ENCODE measurements at regions not wholly inside any gene's neighbourhood (a gene's known extent, or its start where the extent isn't known, plus 50 kb on each side); places are given as distances from the start of the nearest gene placed in this dataset.

DNA sequence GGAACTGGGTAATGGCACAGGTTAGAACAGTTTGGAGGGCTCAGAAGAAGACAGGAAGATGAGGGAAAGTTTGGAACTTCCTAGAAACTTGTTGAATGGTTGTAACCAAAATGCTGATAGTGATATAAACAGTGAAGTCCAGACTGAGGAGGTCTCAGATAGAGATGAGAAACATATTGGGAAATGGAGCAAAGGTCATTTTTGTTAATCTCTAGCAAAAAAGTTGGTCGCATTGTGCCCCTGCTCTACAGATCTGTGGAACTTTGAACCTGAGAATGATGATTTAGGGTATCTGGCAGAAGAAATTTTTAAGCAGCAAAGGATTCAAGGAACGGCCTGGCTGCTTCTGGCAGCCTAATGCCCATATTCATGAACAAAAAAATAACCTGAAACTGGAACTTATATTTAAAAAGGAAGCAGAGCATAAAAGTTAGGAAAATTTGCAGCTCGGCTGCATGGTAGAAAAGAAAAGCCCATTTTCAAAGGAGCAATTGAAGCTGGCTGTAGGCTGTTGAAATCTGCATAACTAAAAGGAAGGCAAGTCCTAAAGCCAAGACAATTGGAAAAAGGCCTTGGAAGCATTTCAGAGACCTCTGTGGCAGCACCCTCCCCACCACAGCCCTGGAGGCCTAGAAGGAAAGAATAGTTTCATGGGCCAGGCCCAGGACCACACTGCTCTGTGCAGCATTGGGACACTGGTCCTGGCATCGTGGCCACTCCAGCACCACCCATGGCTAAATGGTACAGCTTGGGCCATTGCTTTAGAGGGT, 182.6 kb upstream of the CD96 start:
- Histone ChIP-seq H3K18ac (ENCODE audit: insufficient read length, low read depth, low read length) (no peak overlapping the region), H3K4ac (ENCODE audit: low read depth, low read length) (no peak overlapping the region), H3K4me2 (ENCODE audit: insufficient read depth, insufficient read length, low read length) (no peak overlapping the region), H4K5ac (ENCODE audit: insufficient read length, low read depth, low read length) (no peak overlapping the region), H3K56ac (ENCODE audit: insufficient read length, low read depth, low read length) (no peak overlapping the region), H3T11ph (ENCODE audit: low read length) (no peak overlapping the region), H3K79me1 (ENCODE audit: insufficient read depth, low read depth, low read length, poor library complexity, severe bottlenecking) (no peaks in the 10 kb centered on the region), H3K4me1 (ENCODE audit: insufficient read depth, low read length) (peaks cover 2% of the 10 kb centered on the region; the same call in 1 of the 2 replicates), H4K8ac (replicated peaks; ENCODE audit: insufficient read length, low read depth, low read length) (no peak overlapping the region), H2BK5ac (ENCODE audit: insufficient read length, low read length) (no peak overlapping the region), H3K14ac (ENCODE audit: insufficient read depth, low read length) (no peak overlapping the region), H3K27me3 (ENCODE audit: insufficient read depth, low read length) (no peaks in the 10 kb centered on the region), H2BK12ac (ENCODE audit: insufficient read length, low read depth, low read length) (no peak overlapping the region), H2BK15ac (ENCODE audit: low read depth, low read length) (no peak overlapping the region), H2BK20ac (ENCODE audit: low read depth, low read length, poor library complexity, severe bottlenecking) (no peak overlapping the region), H3K23ac (ENCODE audit: insufficient read length, low read depth, low read length) (no peak overlapping the region), H4K20me1 (ENCODE audit: control insufficient read depth, insufficient read depth, insufficient read length) (no peaks in the 10 kb centered on the region), H3K79me2 (ENCODE audit: insufficient read depth, low read length) (no peaks in the 10 kb centered on the region), H2AK5ac (ENCODE audit: insufficient read length, low read length) (no peak overlapping the region), H3K9me3 (ENCODE audit: control insufficient read depth, low read depth, low read length) (no peaks in the 10 kb centered on the region), H2BK120ac (ENCODE audit: low read depth, low read length, poor library complexity, severe bottlenecking) (no peak overlapping the region), H3K9ac (ENCODE audit: extremely low read depth, insufficient read length, low read length) (no peak overlapping the region), H3K23me2 (ENCODE audit: insufficient read length, low read depth, low read length, poor library complexity, severe bottlenecking) (no peaks in the 10 kb centered on the region), H3K27ac (ENCODE audit: insufficient read length, low read depth, low read length) (no peak overlapping the region), H4K91ac (ENCODE audit: insufficient read length, low read depth, low read length) (no peak overlapping the region), H2AFZ (ENCODE audit: low read length) (no peak overlapping the region)
- no CpG with 5 or more reads among the region's 4 CpGs for WGBS (ENCODE audit: extremely low coverage, insufficient read length, low lambda C conversion rate)
- TF ChIP-seq, protein P1, sequence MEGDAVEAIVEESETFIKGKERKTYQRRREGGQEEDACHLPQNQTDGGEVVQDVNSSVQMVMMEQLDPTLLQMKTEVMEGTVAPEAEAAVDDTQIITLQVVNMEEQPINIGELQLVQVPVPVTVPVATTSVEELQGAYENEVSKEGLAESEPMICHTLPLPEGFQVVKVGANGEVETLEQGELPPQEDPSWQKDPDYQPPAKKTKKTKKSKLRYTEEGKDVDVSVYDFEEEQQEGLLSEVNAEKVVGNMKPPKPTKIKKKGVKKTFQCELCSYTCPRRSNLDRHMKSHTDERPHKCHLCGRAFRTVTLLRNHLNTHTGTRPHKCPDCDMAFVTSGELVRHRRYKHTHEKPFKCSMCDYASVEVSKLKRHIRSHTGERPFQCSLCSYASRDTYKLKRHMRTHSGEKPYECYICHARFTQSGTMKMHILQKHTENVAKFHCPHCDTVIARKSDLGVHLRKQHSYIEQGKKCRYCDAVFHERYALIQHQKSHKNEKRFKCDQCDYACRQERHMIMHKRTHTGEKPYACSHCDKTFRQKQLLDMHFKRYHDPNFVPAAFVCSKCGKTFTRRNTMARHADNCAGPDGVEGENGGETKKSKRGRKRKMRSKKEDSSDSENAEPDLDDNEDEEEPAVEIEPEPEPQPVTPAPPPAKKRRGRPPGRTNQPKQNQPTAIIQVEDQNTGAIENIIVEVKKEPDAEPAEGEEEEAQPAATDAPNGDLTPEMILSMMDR (conservative IDR thresholded peaks at IDR 0.05), result no peak
- H3K4me3 Mint-ChIP-seq, result no peak overlapping the region
- H3K4me1 Mint-ChIP-seq, result peaks cover 20% of the 10 kb centered on the region in 2 experiments
- H3K27ac Mint-ChIP-seq, result no peak overlapping the region; a peak in 1 of 7 replicates
- H3K36me3 Mint-ChIP-seq (ENCODE audit: insufficient read depth in 1 of 3, low read depth in 3 of 3), result peaks cover 0 to 13% (median 10%) of the 10 kb centered on the region in 3 experiments; a peak in 4 of 7 replicates
- peaks cover 10 to 26% of the 10 kb centered on the region in 2 experiments for H3K9me3 Mint-ChIP-seq
- no peak for DNase-seq
- H3K27me3 Mint-ChIP-seq (ENCODE audit: low read depth), result no peaks in the 10 kb centered on the region
